Adrenal gland (tissue), 9 donors: ENCODE measurements at regions not wholly inside any gene's neighbourhood (a gene's known extent, or its start where the extent isn't known, plus 50 kb on each side); places are given as distances from the start of the nearest gene placed in this dataset.

ENCODE experiments used
- DNase-seq, 7 donors: peaks; one replicate each; pipeline ENCODE4 v3.0.0-alpha.2; 2019 to 2020
- H3K27ac ChIP-seq, 5 donors: fragments of 200-600 bp; sonication (generic) in 4 of 5; 1 replicate in 3 of 5; 2 replicates in 2 of 5; pipeline versions ENCODE4 v1.5.1 to v1.8.0; 2016 to 2020; ENCODE audit warnings: mild to moderate bottlenecking in 1 of 5
- H3K27me3 ChIP-seq: fragments of 200-600 bp; 2 replicates; pipeline ENCODE4 v1.8.0; 2021
- H3K36me3 ChIP-seq, 2 donors: fragments of 200-600 bp; replicated peaks in 1 of 2; 1 replicate in 1 of 2; 2 replicates in 1 of 2; pipeline versions ENCODE4 v1.5.1 to v1.8.0; 2018 to 2022
- H3K4me1 ChIP-seq, 2 donors: fragments of 200-600 bp; replicated peaks in 1 of 2; 1 replicate in 1 of 2; 2 replicates in 1 of 2; pipeline versions ENCODE4 v1.5.1 to v1.8.0; 2018 to 2021
- H3K4me3 ChIP-seq, 4 donors: fragments of 200-600 bp; sonication (generic) in 3 of 4; one replicate each; pipeline ENCODE4 v1.5.1; 2016 to 2018
- H3K9me3 ChIP-seq, 3 donors: fragments of 200-600 bp; sonication (generic) in 1 of 3; replicated peaks in 1 of 3; 1 replicate in 2 of 3; 2 replicates in 1 of 3; pipeline versions ENCODE4 v1.5.1 to v1.8.0; 2016 to 2021
- CTCF ChIP-seq, 6 experiments: fragments of 450-650 bp in 4 of 6; fragments of 200-600 bp in 2 of 6; sonication (generic) in 1 of 6; IDR thresholded peaks; 1 replicate in 5 of 6; 2 replicates in 1 of 6; pipeline versions ENCODE4 v1.5.1 to v1.8.0; 2016 to 2021; ENCODE audit warnings: antibody characterized with exemption in 6 of 6, mild to moderate bottlenecking in 2 of 6, moderate library complexity in 1 of 6
- POLR2A ChIP-seq, 2 donors: fragments of 450-650 bp; IDR thresholded peaks; one replicate each; pipeline ENCODE4 v1.6.1; 2017; ENCODE audit warnings: antibody characterized with exemption in 2 of 2, mild to moderate bottlenecking in 2 of 2, moderate library complexity in 1 of 2
- WGBS, 4 donors: extraction: QIAGEN DNeasy Blood & Tissue Kit in 2 of 4; methylation state at CpG; one replicate each; pipeline versions ENCODE4 v1.1.5 to v1.1.7; 2013 to 2017; 5-methylcytosine and 5-hydroxymethylcytosine counted together
- intact Hi-C, 2 donors: fragments of 100-400 bp; cut with DNase I; formaldehyde crosslinking; loops; one replicate each; pipeline versions ENCODE4 v1.14.1 to v1.15.0; 2022 to 2023
- donor health status: healthy with polysubstance abuse.
- donor health status: Bipolar disorder and iron deficiency.
- donor health status: DM: yes; HTN: yes; CAD: no.
- donor health status: DM: no; HTN: no; CAD: no.
- donor health status: DM: no; HTN: no; CAD: no.

DNA sequence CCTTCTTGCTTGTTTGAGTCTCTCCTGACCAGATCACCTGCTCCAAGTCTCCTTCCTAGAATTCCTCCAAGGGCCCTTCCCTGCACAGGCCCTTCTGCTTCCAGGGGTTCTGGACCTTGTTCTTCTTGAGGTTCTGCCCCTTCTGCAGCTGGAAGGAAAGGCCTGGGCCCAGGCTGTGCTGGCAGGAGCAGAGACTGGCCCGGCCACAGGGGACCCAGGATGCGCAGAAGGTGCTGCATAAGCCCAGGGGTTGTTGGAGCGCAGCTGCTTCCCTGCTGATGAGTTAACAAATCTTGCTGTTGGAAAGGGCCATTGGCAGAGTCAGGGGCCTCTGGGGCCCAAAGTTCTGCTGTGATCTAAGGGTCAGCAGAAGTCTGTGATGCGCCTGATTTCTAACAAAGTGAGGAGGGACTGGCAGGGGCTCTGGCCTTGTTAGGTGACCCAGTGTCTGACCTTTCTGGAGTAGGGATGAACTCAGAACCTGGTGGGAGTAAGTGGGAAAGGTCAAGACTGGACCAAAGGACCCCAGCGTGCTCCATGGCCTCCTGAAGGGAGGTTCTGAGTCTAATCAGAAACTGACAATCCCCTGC lies 509.8 kb downstream of the PTPRU start:
- 88 to 95% (median 91%) methylated on average over 5 of the region's 5 CpGs for WGBS, 4 donors
- intact Hi-C loops, result no loop called here
- Histone ChIP-seq H3K4me1 (no peaks in the 10 kb centered on the region), H3K9me3 (no peaks in the 10 kb centered on the region), H3K36me3 (no peaks in the 10 kb centered on the region), H3K27me3 (no peaks in the 10 kb centered on the region), H3K4me3 (no peak overlapping the region), H3K27ac (no peak overlapping the region)
- no peak for TF ChIP-seq CTCF (IDR thresholded peaks at IDR 0.05)
- TF ChIP-seq POLR2A (IDR thresholded peaks at IDR 0.05), result no peak
- no peak for DNase-seq

DNA sequence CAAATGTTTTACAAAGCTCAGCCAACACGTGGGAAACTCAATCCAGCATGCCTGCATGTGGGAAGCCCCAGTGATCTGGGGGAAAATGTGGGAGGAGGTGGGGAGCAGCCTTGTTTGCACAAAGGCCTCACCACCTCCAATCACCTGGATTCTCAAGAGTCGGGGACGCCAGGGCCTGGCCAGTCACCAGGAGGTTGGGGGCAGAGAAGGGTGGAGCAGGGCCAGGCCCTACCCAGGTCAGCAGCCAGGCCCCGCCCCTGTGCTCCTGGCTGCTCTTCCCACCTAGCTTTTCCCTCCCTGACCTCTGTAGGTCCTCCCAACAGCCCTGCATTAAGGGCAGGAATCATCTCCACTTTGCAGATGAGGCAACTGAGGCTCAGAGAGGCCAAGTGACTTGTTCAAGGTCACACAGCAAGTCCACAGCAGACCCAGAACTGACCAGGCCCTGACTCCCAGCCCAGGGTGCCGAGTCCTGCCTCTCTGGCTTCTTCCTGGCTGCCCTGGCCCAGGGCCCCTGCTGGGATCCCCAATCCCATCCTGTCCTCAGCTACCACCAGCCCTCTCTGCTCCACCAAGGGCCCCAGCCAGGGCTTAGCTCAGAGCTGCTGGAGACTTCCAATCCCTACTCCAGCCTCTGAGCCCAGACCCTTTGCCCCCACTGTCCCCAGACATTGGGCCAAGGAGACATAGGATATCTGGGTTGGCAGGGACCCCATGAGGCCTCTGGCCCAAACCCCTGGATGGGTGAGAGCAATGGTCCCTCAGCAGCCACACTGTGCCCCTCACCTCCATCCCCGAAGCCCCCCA lies 508.6 kb downstream of the PTPRU start:
- TF ChIP-seq POLR2A (IDR thresholded peaks at IDR 0.05) (no peak), CTCF (IDR thresholded peaks at IDR 0.05) (no peak)
- no peaks in the 10 kb centered on the region for H3K9me3 ChIP-seq
- no peak for DNase-seq
- no peak overlapping the region for H3K4me3 ChIP-seq
- H3K36me3 ChIP-seq, result no peaks in the 10 kb centered on the region
- intact Hi-C loops, result no loop called here
- WGBS, 4 donors, result 41 to 72% (median 63%) methylated on average over 5 to 6 of the region's 6 CpGs
- H3K4me1 ChIP-seq, result no peaks in the 10 kb centered on the region
- no peaks in the 10 kb centered on the region for H3K27me3 ChIP-seq
- no peak overlapping the region for H3K27ac ChIP-seq

- no peak for DNase-seq
- TF ChIP-seq POLR2A (IDR thresholded peaks at IDR 0.05), result no peak
- TF ChIP-seq CTCF (IDR thresholded peaks at IDR 0.05), result no peak
- intact Hi-C loops, result no loop called here
Observed at GRCh38 chr1:29743931-29744330, 507.6 kb downstream of the PTPRU start.

GRCh38 chr1:29743264-29743663 lies 506.9 kb downstream of the PTPRU start:
- 83 to 90% (median 86%) methylated on average over 5 of the region's 5 CpGs for WGBS, 4 donors
- TF ChIP-seq CTCF (IDR thresholded peaks at IDR 0.05), result no peak
- TF ChIP-seq POLR2A (IDR thresholded peaks at IDR 0.05), result no peak
- H3K36me3 ChIP-seq, result no peaks in the 10 kb centered on the region
- H3K4me1 ChIP-seq, result no peaks in the 10 kb centered on the region
- no peak for DNase-seq
- H3K27me3 ChIP-seq, result no peaks in the 10 kb centered on the region
- H3K9me3 ChIP-seq, result no peaks in the 10 kb centered on the region
- no peak overlapping the region for H3K4me3 ChIP-seq
- H3K27ac ChIP-seq, result no peak overlapping the region
- intact Hi-C loops, result no loop called here

More at GRCh38 chr1:29743931-29744330, 507.6 kb downstream of the PTPRU start:
- Histone ChIP-seq H3K9me3 (no peaks in the 10 kb centered on the region), H3K27ac (no peak overlapping the region), H3K4me1 (no peaks in the 10 kb centered on the region), H3K4me3 (no peak overlapping the region), H3K27me3 (no peaks in the 10 kb centered on the region), H3K36me3 (no peaks in the 10 kb centered on the region)
- 82 to 94% (median 83%) methylated on average over 2 to 7 of the region's 7 CpGs for WGBS, 4 donors
